Activated CD8-positive, alpha-beta memory T cell treated with anti-CD3 and anti-CD28 coated beads for 24 hours (primary cell): ENCODE measurements at regions not wholly inside any gene's neighbourhood (a gene's known extent, or its start where the extent isn't known, plus 50 kb on each side); places are given as distances from the start of the nearest gene placed in this dataset.

ENCODE experiments used
- DNase-seq: peaks from one replicate; pipeline ENCODE4 v3.0.0-alpha.2; 2020

DNA sequence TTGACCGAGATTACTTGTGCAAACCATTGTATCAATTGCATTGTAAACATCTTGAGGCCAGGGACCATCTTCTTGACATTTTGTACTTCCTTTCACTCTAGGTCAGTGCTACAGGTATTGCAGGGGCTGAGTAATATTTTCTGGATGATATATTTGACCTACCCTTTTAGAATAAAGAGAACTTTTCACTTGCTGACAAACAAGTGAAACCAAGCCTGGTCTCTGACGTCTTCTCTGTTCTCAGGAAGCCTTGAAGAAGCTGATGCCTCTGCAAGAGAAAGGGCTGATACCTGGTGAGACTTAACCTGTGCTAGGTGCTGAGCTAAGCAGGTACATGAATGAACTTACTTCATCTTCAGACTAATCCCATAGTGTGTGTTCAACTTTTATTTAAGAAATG is 60.5 kb upstream of the GGTLC1 start:
- no peak for DNase-seq

- no peak for DNase-seq
Measured at GRCh38 chr20:24048024-24048611, 59.5 kb upstream of the GGTLC1 start.

DNA sequence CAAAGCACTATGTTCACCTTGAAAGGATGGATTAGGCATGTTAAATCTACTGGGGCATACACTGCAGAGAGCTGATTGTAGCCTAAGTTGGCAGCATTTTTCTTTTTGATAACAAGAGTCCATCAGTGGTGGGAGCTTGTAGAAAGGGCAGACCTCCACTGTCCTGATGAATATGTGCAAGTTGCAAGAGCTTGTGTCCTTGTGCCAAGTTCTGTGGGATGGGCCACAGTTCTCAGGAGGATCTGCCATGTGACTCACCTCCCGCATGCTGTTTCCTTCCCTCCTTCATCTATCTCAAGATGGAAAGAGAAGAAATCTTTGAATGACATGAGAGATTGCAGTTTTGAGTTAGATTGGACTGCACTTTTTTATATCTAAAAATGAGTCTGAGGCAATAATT is 58.3 kb upstream of the GGTLC1 start:
- DNase-seq, result no peak

DNA sequence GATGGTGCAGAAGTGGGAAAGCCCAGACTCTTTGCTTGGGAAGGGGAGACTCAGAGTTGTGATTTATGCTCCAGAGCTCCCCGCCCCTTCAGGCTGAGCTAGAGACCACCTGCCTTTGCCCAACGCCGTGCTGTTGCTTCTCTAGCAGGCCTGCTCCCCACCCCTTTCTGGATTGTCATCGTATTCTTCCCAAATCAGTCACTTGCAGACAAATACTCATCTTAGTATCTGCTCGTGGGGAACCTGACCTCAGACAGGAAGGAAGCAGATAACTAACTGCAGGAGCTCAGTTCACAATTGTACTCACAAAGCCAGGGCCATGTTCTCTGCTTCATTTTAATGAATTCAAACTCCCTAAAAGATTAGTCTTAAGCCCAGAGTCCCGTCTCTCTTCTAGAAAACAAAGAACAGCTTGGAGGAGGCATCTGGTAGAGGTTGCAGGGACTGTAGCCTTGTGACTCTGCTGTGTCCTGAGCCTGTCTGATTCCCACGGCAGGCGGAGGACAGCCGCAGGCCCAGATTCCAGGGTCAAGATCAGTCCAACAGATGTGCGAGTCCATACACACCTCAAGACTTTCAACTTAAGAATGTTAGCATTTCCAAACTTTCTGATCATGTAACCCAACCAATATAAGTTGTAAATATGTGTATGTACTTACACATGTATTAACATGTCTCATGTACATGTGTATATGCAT is 57.2 kb upstream of the GGTLC1 start:
- no peak for DNase-seq

GRCh38 chr20:24043294-24043693 is 54.7 kb upstream of the GGTLC1 start:
- DNase-seq, result no peak

- no peak for DNase-seq
Measured at GRCh38 chr20:24042646-24043045, 54.1 kb upstream of the GGTLC1 start.

GRCh38 chr20:24040896-24041459 is 52.4 kb upstream of the GGTLC1 start:
- no peak for DNase-seq

GRCh38 chr20:24039196-24039595 is 50.6 kb upstream of the GGTLC1 start:
- no peak for DNase-seq
